Lower leg skin (tissue), 4 donors: ENCODE measurements at regions not wholly inside any gene's neighbourhood (a gene's known extent, or its start where the extent isn't known, plus 50 kb on each side); places are given as distances from the start of the nearest gene placed in this dataset.

Source experiments
- DNase-seq, 2 donors: peaks; one replicate each; pipeline ENCODE4 v3.0.0-alpha.2; 2019; ENCODE audit warnings: low spot score in 2 of 2
- H3K4me3 ChIP-seq: fragments of 200-600 bp; sonication (generic); 2 replicates; pipeline ENCODE4 v1.5.1; 2017; ENCODE audit warnings: mild to moderate bottlenecking, low read depth; ENCODE audit not compliant: poor library complexity, severe bottlenecking
- CTCF ChIP-seq, 3 donors: fragments of 450-650 bp; IDR thresholded peaks; one replicate each; pipeline ENCODE4 v1.5.1; 2016; ENCODE audit warnings: antibody characterized with exemption in 3 of 3, mild to moderate bottlenecking in 3 of 3, moderate library complexity in 2 of 3
- POLR2A ChIP-seq, 2 donors: fragments of 450-650 bp; IDR thresholded peaks; one replicate each; pipeline ENCODE4 v1.6.1; 2016 to 2017; ENCODE audit warnings: antibody characterized with exemption in 2 of 2, mild to moderate bottlenecking in 1 of 2, moderate library complexity in 1 of 2
- WGBS, 2 donors: methylation state at CpG; one replicate each; pipeline ENCODE4 v1.1.5; 2018; 5-methylcytosine and 5-hydroxymethylcytosine counted together
- intact Hi-C: fragments of 100-400 bp; cut with DNase I; formaldehyde crosslinking; loops from one replicate; pipeline ENCODE4 v1.15.0; 2023; ENCODE audit warnings: low total_unique reads

DNA sequence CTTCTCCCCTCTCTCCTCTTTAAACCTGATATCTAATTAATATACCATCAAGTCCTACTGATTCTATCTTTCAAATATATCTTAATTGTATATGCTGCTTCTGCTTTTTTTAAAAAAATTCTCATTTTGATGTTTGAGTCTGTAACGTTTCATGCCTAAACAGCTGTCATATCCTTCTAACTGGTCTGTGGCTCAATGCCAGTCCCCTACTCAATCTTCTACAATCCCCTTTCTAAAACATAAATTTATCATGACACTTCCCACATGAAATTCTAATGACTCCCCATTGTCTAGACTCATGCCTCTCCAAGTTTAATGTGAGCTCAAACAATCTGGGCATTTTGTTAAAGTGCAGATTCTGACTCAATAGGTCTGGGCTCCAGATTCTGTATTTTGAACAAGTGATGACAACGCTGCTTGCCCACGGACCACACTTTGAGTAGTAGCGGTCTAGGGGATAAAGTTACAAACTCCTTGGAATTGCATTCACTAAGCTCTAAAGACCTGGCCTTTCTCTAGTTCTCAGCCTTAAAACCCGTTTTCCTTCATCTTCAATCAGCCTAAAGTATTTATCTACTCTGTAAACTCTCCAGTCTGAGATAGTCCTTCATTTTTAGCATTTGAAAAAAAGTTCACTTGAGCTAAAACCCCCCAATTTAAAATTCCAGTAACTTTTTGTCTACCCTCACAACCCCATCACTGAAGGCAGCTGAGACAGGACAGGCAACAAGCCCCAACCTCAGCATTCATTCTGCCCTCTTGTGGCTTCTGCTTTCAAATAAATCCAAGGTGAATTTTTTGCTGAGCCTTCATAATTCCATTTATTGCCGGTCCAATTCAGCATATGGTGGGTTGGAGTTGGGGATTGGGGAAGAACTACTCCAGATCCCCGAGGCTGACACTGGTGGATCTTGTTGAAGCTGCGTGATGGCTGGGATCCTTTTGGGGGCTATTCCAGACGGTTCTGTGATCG, 88.1 kb upstream of the THRB start:
- DNase-seq: no peak
- WGBS, 2 donors: 73 to 74% methylated on average over 10 of the region's 10 CpGs
- intact Hi-C loops: no loop called here
- no peak overlapping the region for H3K4me3 ChIP-seq
- TF ChIP-seq CTCF (IDR thresholded peaks at IDR 0.05): no peak
- no peak for TF ChIP-seq POLR2A (IDR thresholded peaks at IDR 0.05)

- intact Hi-C loops: no loop called here
- 63 to 72% methylated on average over 4 of the region's 4 CpGs for WGBS, 2 donors
- no peak overlapping the region for H3K4me3 ChIP-seq
- no peak for TF ChIP-seq CTCF (IDR thresholded peaks at IDR 0.05)
- TF ChIP-seq POLR2A (IDR thresholded peaks at IDR 0.05): no peak
- no peak for DNase-seq
Observed at GRCh38 chr3:24586920-24587319, 92.3 kb upstream of the THRB start.

- DNase-seq: no peak
- TF ChIP-seq CTCF (IDR thresholded peaks at IDR 0.05) (no peak), POLR2A (IDR thresholded peaks at IDR 0.05) (no peak)
- 53 to 56% methylated on average over 6 of the region's 6 CpGs for WGBS, 2 donors
- intact Hi-C loops: no loop called here
- H3K4me3 ChIP-seq: no peak overlapping the region
Observed at GRCh38 chr3:24588629-24589512, 94.2 kb upstream of the THRB start.

GRCh38 chr3:24589513-24589851, 94.8 kb upstream of the THRB start:
- H3K4me3 ChIP-seq: no peak overlapping the region
- TF ChIP-seq POLR2A (IDR thresholded peaks at IDR 0.05) (no peak), CTCF (IDR thresholded peaks at IDR 0.05) (no peak)
- WGBS, 2 donors: 19 to 22% methylated on average over 1 of the region's 1 CpG
- intact Hi-C loops: no loop called here
- DNase-seq: no peak

DNA sequence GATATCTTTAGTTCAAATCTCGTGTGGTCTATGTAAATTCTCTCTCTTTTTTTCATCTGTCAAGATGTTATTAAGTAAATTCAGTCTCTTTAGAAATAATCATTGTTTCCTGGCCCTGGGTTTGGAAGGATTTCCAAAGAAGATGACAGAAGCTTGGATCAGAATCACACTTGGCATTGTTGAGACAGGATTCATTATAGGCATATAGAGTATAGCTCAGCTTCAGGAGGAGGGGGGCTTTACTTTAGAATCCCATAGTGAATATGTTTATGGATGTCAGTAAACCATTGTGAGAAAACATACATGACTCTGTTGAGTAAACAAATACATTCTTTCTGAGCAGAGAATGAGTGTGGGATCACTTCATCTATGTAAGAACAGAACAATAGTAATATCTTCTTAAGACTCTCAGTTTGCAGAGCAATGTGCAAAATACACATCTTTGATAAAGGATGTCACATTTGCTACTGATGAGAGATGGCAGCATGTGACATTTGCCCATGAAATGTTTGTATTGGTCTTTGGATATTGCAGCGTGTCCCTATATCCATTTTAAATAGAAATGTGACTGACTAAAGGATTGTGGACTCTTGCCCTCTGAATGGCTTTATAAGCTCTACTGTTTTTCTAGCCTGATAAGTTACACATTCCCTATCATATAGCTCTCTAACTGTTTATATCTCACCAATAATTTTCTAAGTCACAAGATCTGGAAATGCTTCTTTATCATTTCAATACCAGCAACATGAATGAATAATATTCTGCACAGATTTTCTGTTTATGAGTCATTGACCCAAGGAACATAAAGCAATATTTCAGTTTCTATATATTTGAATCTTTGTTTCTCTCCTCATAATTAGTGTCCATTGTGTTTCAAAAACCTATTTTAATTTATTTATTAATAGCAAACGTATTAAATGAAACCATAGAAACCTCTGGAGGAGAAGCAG, 95.6 kb upstream of the THRB start:
- H3K4me3 ChIP-seq: no peak overlapping the region
- TF ChIP-seq CTCF (IDR thresholded peaks at IDR 0.05) (no peak), POLR2A (IDR thresholded peaks at IDR 0.05) (no peak)
- intact Hi-C loops: no loop called here
- 55 to 58% methylated on average over 3 of the region's 3 CpGs for WGBS, 2 donors
- no peak for DNase-seq
